ENCODE measurements at regions not wholly inside any gene's neighbourhood (a gene's known extent, or its start where the extent isn't known, plus 50 kb on each side); places are given as distances from the start of the nearest gene placed in this dataset.

DNA sequence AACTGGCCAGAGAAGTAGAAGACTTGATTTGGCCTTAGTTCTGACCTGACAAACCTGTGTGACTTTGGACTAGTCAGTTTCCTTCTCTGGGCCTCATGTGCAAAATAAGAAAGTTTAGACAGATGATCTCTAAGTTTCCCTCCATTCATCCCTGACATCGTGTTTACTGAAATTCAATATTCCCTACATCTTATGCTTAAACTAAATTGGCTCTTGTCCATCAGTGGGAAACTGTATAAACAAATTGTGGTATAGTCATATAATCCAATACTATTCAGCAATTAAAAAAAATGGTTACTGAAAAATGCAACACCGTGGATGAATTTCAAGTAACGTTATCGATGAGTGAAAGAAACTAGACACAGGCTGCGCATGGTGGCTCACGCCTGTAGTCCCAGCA is 64.4 kb upstream of the HRH1 start:
- TF ChIP-seq FOXM1 (IDR thresholded peaks at IDR 0.05; ENCODE audit: borderline replicate concordance, low read depth) (no peak), ZBTB7A (IDR thresholded peaks at IDR 0.05; ENCODE audit: low read depth) (no peak), TCF12 (IDR thresholded peaks at IDR 0.05; ENCODE audit: low read depth) (no peak), TEAD4 (IDR thresholded peaks at IDR 0.05) (no peak), TAF1 (IDR thresholded peaks at IDR 0.05; ENCODE audit: low read depth) (no peak), CREB1 (IDR thresholded peaks at IDR 0.05; ENCODE audit: low read depth) (no peak), CEBPB (IDR thresholded peaks at IDR 0.05) (no peak), RAD21 (IDR thresholded peaks at IDR 0.05; ENCODE audit: low read depth) (no peak), EGR1 (IDR thresholded peaks at IDR 0.05) (no peak), EP300 (IDR thresholded peaks at IDR 0.05; ENCODE audit: borderline replicate concordance) (no peak)

GRCh38 chr3:11090551-11090950 is 63.7 kb upstream of the HRH1 start:
- TF ChIP-seq CREB1 (IDR thresholded peaks at IDR 0.05; ENCODE audit: low read depth) (no peak), ZBTB7A (IDR thresholded peaks at IDR 0.05; ENCODE audit: low read depth) (no peak), MAX (IDR thresholded peaks at IDR 0.05) (no peak), YY1 (IDR thresholded peaks at IDR 0.05; ENCODE audit: low read depth) (no peak), NFIC (IDR thresholded peaks at IDR 0.05) (no peak)
- TF ChIP-seq, protein P1, sequence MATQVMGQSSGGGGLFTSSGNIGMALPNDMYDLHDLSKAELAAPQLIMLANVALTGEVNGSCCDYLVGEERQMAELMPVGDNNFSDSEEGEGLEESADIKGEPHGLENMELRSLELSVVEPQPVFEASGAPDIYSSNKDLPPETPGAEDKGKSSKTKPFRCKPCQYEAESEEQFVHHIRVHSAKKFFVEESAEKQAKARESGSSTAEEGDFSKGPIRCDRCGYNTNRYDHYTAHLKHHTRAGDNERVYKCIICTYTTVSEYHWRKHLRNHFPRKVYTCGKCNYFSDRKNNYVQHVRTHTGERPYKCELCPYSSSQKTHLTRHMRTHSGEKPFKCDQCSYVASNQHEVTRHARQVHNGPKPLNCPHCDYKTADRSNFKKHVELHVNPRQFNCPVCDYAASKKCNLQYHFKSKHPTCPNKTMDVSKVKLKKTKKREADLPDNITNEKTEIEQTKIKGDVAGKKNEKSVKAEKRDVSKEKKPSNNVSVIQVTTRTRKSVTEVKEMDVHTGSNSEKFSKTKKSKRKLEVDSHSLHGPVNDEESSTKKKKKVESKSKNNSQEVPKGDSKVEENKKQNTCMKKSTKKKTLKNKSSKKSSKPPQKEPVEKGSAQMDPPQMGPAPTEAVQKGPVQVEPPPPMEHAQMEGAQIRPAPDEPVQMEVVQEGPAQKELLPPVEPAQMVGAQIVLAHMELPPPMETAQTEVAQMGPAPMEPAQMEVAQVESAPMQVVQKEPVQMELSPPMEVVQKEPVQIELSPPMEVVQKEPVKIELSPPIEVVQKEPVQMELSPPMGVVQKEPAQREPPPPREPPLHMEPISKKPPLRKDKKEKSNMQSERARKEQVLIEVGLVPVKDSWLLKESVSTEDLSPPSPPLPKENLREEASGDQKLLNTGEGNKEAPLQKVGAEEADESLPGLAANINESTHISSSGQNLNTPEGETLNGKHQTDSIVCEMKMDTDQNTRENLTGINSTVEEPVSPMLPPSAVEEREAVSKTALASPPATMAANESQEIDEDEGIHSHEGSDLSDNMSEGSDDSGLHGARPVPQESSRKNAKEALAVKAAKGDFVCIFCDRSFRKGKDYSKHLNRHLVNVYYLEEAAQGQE (IDR thresholded peaks at IDR 0.05; ENCODE audit: low read depth), result no peak

DNA sequence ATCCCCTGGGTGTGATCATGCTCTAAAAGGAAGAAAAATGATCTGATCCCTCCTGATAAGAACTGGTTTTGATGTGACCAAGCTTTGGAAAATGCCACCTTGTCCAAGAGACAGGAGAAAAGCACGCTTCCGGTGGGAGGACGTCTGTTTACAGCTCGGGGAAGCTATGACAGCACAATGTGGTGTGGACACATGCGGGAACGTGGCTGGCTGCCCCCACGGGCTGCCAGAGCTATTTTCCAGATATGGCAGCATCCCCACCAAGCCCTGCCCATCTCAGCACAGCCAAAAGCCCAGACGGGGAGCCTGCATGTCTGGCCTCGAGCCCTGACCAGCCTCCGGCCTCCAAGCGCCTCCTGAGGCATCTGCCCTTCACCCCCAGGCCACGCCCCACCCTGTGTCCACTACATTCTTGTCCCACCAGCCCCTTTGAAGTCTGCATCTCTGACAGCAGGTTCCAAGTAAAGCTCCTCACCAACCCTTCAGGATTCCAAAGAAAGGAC is 63.2 kb upstream of the HRH1 start:
- TF ChIP-seq EGR1 (IDR thresholded peaks at IDR 0.05), result no peak
- TF ChIP-seq NFIC (IDR thresholded peaks at IDR 0.05), result no peak
- TF ChIP-seq CREB1 (IDR thresholded peaks at IDR 0.05; ENCODE audit: low read depth), result no peak
- TF ChIP-seq, protein P2, sequence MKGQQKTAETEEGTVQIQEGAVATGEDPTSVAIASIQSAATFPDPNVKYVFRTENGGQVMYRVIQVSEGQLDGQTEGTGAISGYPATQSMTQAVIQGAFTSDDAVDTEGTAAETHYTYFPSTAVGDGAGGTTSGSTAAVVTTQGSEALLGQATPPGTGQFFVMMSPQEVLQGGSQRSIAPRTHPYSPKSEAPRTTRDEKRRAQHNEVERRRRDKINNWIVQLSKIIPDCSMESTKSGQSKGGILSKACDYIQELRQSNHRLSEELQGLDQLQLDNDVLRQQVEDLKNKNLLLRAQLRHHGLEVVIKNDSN (IDR thresholded peaks at IDR 0.05), result no peak
- TF ChIP-seq FOXM1 (IDR thresholded peaks at IDR 0.05; ENCODE audit: borderline replicate concordance, low read depth), result no peak
- TF ChIP-seq MAX (IDR thresholded peaks at IDR 0.05), result no peak
- TF ChIP-seq EP300 (IDR thresholded peaks at IDR 0.05; ENCODE audit: borderline replicate concordance), result no peak
- TF ChIP-seq TCF12 (IDR thresholded peaks at IDR 0.05; ENCODE audit: low read depth), result no peak
- no peak for TF ChIP-seq TEAD4 (IDR thresholded peaks at IDR 0.05)
- TF ChIP-seq TAF1 (IDR thresholded peaks at IDR 0.05; ENCODE audit: low read depth), result no peak
- TF ChIP-seq RAD21 (IDR thresholded peaks at IDR 0.05; ENCODE audit: low read depth), result no peak

- no peak for TF ChIP-seq YY1 (IDR thresholded peaks at IDR 0.05; ENCODE audit: low read depth)
- TF ChIP-seq TAF1 (IDR thresholded peaks at IDR 0.05; ENCODE audit: low read depth), result no peak
- no peak for TF ChIP-seq MAX (IDR thresholded peaks at IDR 0.05)
- no peak for TF ChIP-seq FOXM1 (IDR thresholded peaks at IDR 0.05; ENCODE audit: borderline replicate concordance, low read depth)
Observed at GRCh38 chr3:11091791-11092190, 62.5 kb upstream of the HRH1 start.

DNA sequence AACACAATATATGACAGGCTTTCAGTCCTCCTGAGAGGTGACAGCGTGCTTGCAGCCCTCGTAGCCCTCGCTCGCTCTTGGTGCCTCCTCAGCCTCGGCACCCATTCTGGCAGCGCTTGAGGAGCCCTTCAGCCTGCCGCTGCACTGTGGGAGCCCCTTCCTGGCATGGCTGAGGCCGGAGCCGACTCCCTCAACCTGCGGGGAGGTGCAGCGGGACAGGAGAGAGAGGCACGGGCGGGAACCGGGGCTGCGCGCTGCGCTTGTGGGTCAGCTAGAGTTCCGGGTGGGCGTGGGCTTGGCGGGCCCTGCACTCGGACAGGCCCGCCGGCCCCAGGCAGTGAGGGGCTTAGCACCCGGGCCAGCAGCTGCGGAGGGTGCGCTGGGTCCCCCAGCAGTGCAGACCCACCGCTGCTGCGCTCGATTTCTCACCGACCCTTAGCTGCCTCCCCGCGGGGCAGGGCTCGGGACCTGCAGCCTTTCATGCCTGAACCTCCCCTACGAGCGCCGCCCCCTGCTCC is 60.4 kb upstream of the HRH1 start:
- TF ChIP-seq RAD21 (IDR thresholded peaks at IDR 0.05; ENCODE audit: low read depth) (no peak), CEBPB (IDR thresholded peaks at IDR 0.05) (no peak), FOXM1 (IDR thresholded peaks at IDR 0.05; ENCODE audit: borderline replicate concordance, low read depth) (no peak), EGR1 (IDR thresholded peaks at IDR 0.05) (no peak)

DNA sequence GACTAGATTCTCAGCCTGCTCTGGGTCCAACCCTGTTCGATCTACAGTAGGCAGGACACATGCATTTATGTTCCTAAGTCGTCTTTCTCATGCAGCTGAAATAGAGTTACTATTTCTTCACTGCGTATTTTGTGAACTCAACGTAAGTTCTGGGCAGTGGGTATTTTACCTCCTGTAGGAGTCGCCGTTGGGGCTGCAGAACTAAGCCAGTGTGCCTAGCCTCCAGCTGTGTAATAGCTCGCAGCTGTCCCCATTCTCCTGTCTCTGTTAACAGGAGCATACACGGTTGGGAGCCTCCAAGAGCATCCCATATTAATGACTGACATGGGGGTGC is 58.4 kb upstream of the HRH1 start:
- no peak for TF ChIP-seq YY1 (IDR thresholded peaks at IDR 0.05; ENCODE audit: low read depth)
- TF ChIP-seq TEAD4 (IDR thresholded peaks at IDR 0.05), result no peak
- no peak for TF ChIP-seq TCF12 (IDR thresholded peaks at IDR 0.05; ENCODE audit: low read depth)
- no peak for TF ChIP-seq FOXM1 (IDR thresholded peaks at IDR 0.05; ENCODE audit: borderline replicate concordance, low read depth)
- TF ChIP-seq, protein P1 (IDR thresholded peaks at IDR 0.05; ENCODE audit: low read depth), result no peak
- no peak for TF ChIP-seq EP300 (IDR thresholded peaks at IDR 0.05; ENCODE audit: borderline replicate concordance)
- TF ChIP-seq MAX (IDR thresholded peaks at IDR 0.05), result no peak
- no peak for TF ChIP-seq CREB1 (IDR thresholded peaks at IDR 0.05; ENCODE audit: low read depth)
- TF ChIP-seq TAF1 (IDR thresholded peaks at IDR 0.05; ENCODE audit: low read depth), result no peak
- no peak for TF ChIP-seq ZBTB7A (IDR thresholded peaks at IDR 0.05; ENCODE audit: low read depth)
- TF ChIP-seq EGR1 (IDR thresholded peaks at IDR 0.05), result no peak
- TF ChIP-seq CEBPB (IDR thresholded peaks at IDR 0.05), result no peak
- no peak for TF ChIP-seq NFIC (IDR thresholded peaks at IDR 0.05)
- no peak for TF ChIP-seq RAD21 (IDR thresholded peaks at IDR 0.05; ENCODE audit: low read depth)
- TF ChIP-seq, protein P2 (IDR thresholded peaks at IDR 0.05), result no peak
